ENCODE measurements at regions not wholly inside any gene's neighbourhood (a gene's known extent, or its start where the extent isn't known, plus 50 kb on each side); places are given as distances from the start of the nearest gene placed in this dataset.

- no peak for DNase-seq
These were observed 451.2 kb upstream of the PSMD7 start for GRCh38 chr16:73845238-73846006.

DNA sequence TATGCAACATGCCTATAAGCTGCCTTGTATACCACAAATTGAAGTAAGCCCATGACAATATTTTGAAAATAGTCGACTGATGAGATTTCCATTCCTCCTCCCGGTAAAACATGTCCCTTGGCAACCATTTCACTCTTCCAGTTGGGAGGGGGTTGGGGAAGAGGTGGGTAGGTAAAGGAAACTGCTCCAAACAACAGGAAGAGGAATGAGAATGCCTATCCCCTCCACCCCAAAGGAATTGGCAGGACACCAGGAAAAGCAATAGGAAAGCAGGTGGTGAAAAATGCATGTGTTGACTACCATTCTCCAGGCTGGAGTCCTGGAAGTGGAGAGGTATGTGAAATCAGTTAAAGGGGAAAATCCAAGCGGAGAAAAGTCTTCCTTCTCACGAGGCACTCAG, 455.9 kb upstream of the PSMD7 start:
- no peak for DNase-seq

DNA sequence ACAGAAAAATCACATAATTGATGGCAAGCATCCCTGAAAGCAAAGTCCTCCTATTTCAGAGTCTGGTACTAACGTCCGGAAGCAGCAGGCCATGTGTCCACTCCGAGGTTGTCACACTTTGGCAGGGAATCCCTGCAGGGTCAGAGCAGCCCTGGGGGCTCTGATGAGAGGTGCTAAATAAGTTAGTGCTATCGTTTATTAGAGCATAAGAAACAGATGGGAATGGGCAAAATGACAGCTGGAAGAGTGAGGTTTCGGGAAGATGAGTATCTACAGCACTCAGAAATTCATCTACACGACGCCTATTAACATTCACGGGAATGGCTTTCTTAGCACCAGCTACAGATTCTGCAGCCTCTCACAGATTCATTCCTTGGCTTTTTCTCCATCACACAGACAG, 465.4 kb upstream of the PSMD7 start:
- DNase-seq: no peak

DNA sequence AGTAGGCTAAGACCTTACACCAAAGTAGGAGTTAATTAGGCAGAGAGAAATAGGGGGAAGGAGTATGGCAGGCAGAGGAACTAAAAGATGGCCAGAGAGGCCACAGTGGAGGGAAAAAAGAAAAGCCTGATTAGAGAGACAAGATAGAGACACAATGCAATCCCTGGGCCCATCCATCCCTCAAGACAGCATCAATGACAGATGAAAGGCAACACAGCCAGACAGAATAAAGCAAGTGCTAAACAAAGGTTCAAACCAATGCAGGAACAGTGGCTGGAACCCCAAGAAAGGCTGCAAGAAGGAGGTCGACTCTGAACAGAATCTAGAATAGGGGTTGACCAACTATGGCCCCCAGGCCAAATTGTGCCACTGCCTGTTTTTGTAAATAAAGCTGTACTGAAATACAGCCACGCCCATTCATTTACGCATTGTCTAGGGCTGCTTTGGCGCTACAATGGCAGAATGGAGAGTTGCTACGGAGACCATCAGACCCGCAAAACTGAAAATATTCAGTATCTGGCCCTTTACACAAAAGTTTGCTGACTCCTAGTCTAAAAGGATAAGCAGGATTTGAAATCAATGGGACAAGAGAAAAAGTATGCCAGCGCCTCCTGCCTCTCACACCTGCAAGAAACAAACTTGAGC, 473.3 kb upstream of the PSMD7 start:
- DNase-seq: no peak

DNA sequence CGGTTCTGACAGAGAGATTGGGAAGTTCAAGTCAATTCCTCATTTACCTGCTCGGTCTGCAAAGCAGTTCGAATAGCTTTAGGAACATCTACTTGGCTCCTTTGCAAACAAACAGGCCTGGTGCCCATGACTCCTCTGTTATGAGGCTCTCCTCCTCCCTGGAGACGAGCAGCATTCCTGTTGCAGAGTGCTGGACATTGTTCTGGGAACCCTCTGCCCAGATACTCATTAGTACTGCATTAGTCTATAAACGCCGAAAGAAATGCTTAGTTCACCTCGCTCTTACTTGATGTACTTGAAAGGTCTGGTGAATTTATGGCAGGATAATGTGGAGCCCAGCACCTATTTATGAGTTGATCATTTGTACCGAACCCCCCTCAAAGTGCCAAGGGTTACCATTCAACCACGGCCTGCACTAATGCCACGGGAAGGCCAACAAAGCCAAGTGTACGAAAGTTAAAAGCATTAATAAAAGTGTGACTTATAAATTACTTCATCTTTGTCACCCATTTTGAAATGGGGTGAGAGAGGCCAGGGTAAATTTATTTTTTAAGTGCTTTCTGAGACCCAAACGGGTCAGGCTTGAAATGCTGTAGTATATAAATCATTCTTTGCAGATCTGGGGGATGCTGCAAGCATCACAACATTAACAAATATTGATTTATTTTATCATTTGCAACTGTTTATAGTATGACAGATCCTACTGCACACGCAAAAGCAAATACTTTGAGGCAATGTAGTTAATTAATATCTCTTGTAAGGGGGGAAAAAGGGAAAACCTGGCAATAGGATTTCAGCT, 478.9 kb upstream of the PSMD7 start:
- DNase-seq: no peak

DNA sequence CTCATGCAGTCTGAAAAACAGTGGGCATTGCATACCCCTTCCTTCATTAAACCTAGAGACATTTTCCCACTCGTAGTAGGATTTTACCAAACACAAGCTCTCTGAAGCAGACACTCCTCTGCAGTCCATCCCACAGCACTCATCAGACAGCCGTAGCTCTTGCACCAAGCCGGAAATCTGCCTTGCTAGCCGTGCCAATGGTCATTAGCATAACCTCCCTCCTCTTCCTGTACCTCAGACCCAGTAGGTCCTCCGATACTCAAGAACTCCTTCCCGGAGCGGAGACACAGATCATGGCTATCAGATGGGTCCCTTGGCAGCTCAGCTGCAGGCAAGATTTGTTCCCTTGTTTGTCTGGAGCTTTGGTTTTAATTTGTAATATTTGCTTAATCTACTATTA, 483.1 kb upstream of the PSMD7 start:
- no peak for DNase-seq

DNA sequence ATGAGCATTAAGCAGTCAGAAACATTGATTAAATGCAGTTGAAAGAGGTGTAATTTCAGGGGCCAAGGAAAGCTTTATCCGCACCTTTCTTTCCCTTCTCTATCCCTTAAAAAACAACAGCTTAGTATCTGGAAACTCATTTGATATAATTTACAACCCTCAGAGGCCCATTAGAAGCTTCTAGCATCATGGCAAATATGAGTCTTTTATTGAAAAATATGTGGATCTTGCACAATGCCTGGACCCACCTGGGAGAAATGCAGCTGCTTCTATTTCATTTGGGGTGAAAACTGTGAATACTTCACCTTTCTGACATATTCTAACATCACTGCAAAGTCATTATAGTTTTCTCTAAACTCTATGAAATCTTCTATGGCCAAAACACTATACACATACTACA, 492.2 kb upstream of the PSMD7 start:
- DNase-seq: no peak

GRCh38 chr16:73798471-73798870, 498.1 kb upstream of the PSMD7 start:
- no peak for DNase-seq

DNA sequence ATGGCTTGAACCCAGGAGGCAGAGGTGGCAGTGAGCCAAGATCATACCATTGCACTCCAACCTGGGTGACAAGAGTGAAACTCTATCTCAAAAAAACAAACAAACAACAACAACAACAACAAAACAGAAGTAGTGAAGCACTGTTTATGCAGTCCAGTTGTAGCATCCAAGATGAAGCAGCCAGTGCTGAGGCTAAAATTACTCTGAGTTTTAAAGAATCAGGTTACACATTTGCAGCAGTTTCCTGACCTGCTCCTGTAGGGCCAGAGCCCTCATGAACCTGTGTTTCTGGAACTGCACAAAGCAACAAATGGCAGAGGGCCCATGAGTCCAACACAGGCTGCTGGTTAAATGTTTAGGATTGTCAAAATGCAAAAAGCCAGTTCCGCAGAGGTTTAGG, 499.5 kb upstream of the PSMD7 start:
- DNase-seq: no peak

DNA sequence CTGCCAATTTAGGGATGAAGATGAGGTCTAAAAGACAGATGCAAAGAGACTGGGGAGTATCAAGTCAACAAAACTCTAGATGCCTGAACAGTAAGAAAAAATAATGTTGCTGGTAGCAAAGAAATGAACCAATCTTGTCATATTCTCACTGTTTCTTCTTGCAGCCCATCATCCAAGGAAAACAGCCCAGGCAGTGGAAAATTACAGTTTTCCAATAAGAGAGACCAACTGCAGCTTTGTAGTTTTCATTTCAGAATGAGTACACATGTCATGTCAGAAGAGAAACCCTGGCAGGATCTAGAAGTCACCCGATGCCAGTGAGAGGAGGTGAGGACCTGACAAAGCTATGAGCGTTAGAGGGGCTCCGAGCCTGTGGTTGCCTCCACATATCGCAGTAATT, 500.4 kb upstream of the PSMD7 start:
- no peak for DNase-seq

- peak in 1 of 56 donors; percentile 5 for DNase-seq
These were observed 501.6 kb upstream of the PSMD7 start for GRCh38 chr16:73794994-73795393.

GRCh38 chr16:73793871-73794437, 502.7 kb upstream of the PSMD7 start:
- no peak for DNase-seq

DNA sequence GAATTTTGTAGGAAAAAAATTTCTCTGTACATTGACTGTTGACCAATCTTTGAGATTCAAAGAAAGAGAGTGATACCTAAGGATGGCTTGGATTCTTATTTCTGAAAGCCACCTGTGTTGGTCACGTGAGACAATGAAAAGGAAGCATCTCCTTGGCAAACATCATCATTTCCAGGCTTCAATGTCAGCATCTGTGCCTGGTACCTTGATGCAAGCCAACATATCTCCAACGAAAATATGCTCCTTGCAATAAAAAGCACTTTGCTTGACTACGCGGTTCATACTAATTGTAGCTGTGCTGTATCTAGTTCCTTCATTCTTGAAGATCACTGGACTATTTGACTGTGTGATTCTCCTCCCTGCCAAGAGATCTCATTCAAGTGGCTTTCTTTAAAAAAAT, 503.4 kb upstream of the PSMD7 start:
- DNase-seq: no peak

DNA sequence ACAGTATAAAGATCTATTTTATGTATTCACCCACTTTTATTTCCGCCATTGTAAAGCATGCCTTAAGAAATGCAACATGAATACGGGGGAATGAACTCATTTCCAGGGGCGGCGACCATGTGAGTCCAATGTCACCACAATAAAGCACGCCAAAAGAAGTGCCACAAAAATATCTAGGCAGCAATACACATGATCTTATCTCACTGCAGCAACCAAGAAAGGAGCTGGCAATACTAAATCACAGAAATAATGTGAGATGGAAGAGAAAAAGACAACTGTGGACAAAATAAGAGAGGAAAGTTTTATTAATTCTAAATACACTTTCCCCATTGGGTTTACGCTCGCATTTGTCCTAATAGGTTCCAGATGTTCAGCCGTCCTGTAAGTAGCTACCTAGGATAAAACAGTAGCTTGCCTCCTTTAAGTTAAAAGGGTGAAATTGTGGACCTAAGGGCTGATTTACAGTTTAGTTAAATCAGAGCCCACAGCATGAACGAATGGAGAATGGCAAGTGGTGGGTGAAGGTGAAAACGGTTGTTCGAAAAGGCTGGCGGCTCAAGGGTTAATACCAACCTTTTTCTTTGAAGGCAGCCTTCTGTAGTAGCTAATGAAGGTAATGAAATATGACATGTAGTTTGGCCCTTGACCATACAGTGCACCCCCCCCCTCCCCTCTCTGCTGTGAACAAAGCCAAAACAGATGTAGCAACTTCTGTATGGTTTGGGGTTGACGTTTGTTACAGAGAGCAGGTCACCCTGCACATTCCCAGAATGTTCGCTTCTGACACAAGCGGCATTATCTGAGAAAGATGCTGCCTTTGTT, 504.2 kb upstream of the PSMD7 start:
- DNase-seq: no peak

DNA sequence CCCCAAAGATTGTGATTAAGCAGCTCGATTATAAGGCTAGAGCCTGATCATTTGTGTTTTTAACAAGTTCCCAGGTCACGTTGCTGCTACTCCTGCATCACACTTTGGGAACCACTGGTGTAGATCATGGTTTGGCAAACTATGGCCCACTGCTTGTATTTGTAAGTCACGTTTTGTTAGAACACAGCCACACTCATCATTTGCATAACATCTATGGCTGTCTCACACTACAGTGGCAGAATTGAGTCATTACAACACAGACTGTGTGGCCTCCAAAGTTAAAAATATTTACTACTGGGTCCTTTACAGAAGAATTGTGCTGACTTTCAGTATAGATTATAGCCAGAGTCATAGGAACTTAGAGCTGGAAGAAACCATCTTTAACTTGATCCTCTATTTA, 515.3 kb upstream of the PSMD7 start:
- DNase-seq: no peak

DNA sequence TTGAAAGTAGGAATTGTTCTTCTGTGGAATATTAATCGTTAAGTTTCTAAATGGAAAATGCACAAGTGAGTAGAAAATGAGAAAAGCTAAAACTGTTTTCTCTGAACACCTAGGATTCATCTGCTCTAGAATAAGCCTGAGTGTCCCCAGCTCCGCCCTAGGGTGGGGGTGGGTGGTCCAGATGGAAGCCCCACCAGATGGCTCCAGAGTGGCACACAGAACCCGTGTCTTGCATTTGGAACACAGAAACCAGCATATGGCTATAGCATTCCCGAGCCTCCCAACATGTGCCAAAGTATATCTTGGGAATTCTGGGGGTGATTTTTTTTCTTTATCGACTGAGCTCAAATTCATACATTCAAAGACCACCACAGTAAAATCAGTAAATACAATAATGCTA, 517.7 kb upstream of the PSMD7 start:
- DNase-seq: no peak

DNA sequence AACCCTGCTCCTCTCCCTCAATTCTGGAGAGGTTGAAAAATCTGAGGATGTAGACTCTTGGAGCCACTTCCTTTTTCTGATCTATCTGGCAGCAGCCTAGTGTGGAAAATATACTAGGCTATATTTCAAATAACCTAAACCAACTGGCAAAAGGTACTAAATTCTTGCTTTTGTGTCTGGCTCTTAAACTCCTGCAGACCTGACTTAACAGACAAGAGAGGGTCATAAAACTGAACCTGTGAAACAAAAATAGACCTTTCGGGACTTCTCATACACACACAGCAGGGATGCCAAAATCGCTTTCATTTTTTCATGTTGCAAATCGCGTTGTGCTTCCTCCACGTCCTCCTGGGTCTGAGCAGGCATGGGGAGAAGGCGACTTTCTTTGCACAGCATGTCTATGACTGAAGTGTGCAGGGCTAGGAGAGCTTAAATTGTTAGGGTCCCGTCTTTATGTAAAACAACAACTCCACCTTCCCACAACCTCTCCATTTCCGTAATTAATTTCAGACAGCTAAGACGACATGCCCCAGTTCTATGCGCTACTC, 520.7 kb upstream of the PSMD7 start:
- no peak for DNase-seq

DNA sequence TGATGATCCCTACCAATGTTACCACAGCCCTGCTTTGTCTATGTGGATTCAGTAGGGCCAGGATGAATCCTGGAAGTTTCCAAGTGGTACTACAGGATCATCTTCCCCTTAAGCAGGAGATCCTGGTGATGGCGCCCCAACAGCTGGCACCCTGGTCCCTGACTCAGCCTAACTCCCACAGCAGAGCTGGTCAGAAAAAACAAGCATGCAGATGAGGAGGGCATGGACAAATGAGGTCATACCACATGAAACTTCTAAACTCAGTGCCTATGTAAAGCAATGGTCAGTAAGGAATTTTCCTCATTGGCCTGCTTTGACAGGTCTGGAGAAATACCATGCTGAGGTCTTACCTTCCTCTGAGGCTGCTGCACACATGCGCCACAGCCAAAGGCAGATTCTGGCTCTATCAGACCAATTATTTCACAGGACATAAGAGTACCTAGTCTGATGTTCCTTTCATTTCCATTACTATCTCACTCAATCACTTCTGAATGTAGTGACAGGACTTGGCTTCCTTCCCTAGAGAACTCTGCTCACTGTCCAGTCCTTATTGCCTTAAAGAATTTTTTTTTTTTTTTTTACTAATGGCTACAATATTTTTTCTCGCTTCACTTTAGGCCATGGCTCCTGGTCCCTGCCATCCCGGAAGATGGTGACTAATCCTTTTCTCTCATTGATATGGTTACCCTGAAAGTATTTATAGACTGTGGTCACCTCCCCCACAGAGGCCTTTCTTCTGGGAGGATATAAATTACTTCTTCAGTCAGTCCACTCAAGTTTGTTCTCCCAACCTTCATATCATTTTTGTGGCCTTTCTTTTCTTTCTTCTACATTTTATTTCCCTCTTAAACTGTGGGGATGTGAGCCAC, 525.2 kb upstream of the PSMD7 start:
- no peak for DNase-seq

GRCh38 chr16:73768786-73769203, 527.8 kb upstream of the PSMD7 start:
- DNase-seq: no peak

GRCh38 chr16:73764321-73764720, 532.3 kb upstream of the PSMD7 start:
- DNase-seq: no peak

All from nucleus accumbens (tissue), 56 donors.